Breast epithelium (tissue), 3 donors: ENCODE measurements at regions not wholly inside any gene's neighbourhood (a gene's known extent, or its start where the extent isn't known, plus 50 kb on each side); places are given as distances from the start of the nearest gene placed in this dataset.

Experiments
- POLR2A ChIP-seq: fragments of 450-650 bp; IDR thresholded peaks from one replicate; pipeline ENCODE4 v1.6.1; 2016; ENCODE audit warnings: antibody characterized with exemption, mild to moderate bottlenecking, moderate library complexity
- POLR2AphosphoS5 ChIP-seq, 3 donors: sonication (generic); formaldehyde crosslinking; IDR thresholded peaks; one replicate each; pipeline ENCODE4 v1.6.1; 2017; ENCODE audit warnings: antibody characterized with exemption in 3 of 3
- TF ChIP-seq, protein P1 (sequence below), 3 donors: fragments of 450-650 bp; IDR thresholded peaks; one replicate each; pipeline ENCODE4 v1.5.1; 2016 to 2017; ENCODE audit warnings: antibody characterized with exemption in 3 of 3, mild to moderate bottlenecking in 3 of 3, moderate library complexity in 3 of 3

GRCh38 chr13:67395577-67395976 is 165.4 kb upstream of the PCDH9 start:
- TF ChIP-seq, protein P1, sequence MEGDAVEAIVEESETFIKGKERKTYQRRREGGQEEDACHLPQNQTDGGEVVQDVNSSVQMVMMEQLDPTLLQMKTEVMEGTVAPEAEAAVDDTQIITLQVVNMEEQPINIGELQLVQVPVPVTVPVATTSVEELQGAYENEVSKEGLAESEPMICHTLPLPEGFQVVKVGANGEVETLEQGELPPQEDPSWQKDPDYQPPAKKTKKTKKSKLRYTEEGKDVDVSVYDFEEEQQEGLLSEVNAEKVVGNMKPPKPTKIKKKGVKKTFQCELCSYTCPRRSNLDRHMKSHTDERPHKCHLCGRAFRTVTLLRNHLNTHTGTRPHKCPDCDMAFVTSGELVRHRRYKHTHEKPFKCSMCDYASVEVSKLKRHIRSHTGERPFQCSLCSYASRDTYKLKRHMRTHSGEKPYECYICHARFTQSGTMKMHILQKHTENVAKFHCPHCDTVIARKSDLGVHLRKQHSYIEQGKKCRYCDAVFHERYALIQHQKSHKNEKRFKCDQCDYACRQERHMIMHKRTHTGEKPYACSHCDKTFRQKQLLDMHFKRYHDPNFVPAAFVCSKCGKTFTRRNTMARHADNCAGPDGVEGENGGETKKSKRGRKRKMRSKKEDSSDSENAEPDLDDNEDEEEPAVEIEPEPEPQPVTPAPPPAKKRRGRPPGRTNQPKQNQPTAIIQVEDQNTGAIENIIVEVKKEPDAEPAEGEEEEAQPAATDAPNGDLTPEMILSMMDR (IDR thresholded peaks at IDR 0.05), result no peak
- TF ChIP-seq POLR2AphosphoS5 (IDR thresholded peaks at IDR 0.05) (no peak), POLR2A (no peak)
